HL-60 (cell line): ENCODE measurements at regions not wholly inside any gene's neighbourhood (a gene's known extent, or its start where the extent isn't known, plus 50 kb on each side); places are given as distances from the start of the nearest gene placed in this dataset.

Source experiments
- POLR2AphosphoS5 ChIP-seq: IDR thresholded peaks from 2 replicates; pipeline ENCODE4 v1.6.1; 2012; ENCODE audit warnings: low read depth
- TF ChIP-seq, protein P1 (sequence below): IDR thresholded peaks from one replicate; pipeline ENCODE4 v1.5.1; 2011; ENCODE audit warnings: low read length, control low read depth, inconsistent platforms; ENCODE audit not compliant: insufficient read depth

DNA sequence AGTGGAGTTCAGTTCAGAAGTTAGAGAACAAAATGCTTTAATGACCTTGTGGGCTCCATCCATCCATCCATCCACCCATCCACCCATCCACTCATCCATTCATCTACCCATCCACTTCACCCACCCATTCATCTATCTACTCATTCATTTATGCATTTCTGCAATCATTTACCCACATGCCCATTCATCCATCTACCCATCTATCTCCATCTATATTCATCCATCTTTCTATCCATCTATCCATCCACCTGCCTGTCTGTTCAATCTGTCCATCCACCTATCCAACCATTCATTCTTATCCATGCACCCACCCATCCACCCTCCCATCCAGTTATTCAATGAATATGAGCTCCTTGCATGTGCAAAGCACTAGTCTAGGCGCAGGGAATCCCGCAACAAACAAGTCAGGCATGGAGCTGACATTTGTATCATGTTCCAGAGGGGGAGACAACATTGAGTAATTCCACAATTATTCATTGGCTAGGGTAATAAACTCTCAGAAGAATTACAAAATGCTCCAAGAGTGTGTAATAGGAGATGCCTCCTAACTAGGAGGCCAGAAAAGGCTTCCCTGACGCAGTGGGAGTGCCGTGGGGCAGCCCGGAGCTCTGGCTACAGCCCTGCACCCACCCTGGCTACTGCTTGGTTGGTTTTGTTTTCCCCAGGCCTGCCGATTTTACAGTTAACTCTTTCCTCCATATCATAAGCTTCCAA lies 211.2 kb downstream of the NXNL2 start:
- TF ChIP-seq, protein P1, sequence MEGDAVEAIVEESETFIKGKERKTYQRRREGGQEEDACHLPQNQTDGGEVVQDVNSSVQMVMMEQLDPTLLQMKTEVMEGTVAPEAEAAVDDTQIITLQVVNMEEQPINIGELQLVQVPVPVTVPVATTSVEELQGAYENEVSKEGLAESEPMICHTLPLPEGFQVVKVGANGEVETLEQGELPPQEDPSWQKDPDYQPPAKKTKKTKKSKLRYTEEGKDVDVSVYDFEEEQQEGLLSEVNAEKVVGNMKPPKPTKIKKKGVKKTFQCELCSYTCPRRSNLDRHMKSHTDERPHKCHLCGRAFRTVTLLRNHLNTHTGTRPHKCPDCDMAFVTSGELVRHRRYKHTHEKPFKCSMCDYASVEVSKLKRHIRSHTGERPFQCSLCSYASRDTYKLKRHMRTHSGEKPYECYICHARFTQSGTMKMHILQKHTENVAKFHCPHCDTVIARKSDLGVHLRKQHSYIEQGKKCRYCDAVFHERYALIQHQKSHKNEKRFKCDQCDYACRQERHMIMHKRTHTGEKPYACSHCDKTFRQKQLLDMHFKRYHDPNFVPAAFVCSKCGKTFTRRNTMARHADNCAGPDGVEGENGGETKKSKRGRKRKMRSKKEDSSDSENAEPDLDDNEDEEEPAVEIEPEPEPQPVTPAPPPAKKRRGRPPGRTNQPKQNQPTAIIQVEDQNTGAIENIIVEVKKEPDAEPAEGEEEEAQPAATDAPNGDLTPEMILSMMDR, result no peak
- no peak for TF ChIP-seq POLR2AphosphoS5
